GM23338 (cell line): ENCODE measurements at regions not wholly inside any gene's neighbourhood (a gene's known extent, or its start where the extent isn't known, plus 50 kb on each side); places are given as distances from the start of the nearest gene placed in this dataset.

Experiments
- ATAC-seq: fragments of 200-7000 bp; cut with Tn5 transposase; 3 replicates; pipeline ENCODE4 v1.9.1; 2020
- DNase-seq: peaks from one replicate; pipeline ENCODE4 v3.0.0-alpha.2; 2015; ENCODE audit warnings: low spot score
- H2AFZ ChIP-seq: fragments of 200-600 bp; sonication (generic); 2 replicates; pipeline ENCODE4 v1.8.0; 2016; ENCODE audit warnings: antibody characterized with exemption, mild to moderate bottlenecking, moderate library complexity
- H3F3A ChIP-seq: fragments of 200-600 bp; sonication (generic); replicated peaks from 2 replicates; pipeline ENCODE4 v1.8.0; 2017; ENCODE audit warnings: antibody characterized with exemption, mixed run types, low read depth
- H3K27ac ChIP-seq: fragments of 200-600 bp; sonication (generic); 2 replicates; pipeline ENCODE4 v1.6.1; 2016; ENCODE audit warnings: low read depth
- H3K27me3 ChIP-seq: fragments of 200-600 bp; sonication (generic); 2 replicates; pipeline ENCODE4 v1.8.0; 2016; ENCODE audit warnings: mild to moderate bottlenecking, mixed run types, moderate library complexity; ENCODE audit not compliant: insufficient read depth
- H3K36me3 ChIP-seq: fragments of 200-600 bp; sonication (generic); 2 replicates; pipeline ENCODE4 v1.8.0; 2016; ENCODE audit warnings: mild to moderate bottlenecking; ENCODE audit not compliant: insufficient read depth
- H3K4me1 ChIP-seq: fragments of 200-600 bp; sonication (generic); 2 replicates; pipeline ENCODE4 v1.8.0; 2016; ENCODE audit warnings: mild to moderate bottlenecking, moderate library complexity; ENCODE audit not compliant: insufficient read depth
- H3K4me2 ChIP-seq: fragments of 200-600 bp; sonication (generic); 2 replicates; pipeline ENCODE4 v1.7.1; 2017; ENCODE audit warnings: mixed run types
- H3K4me3 ChIP-seq: fragments of 200-600 bp; sonication (generic); 2 replicates; pipeline ENCODE4 v1.6.1; 2016; ENCODE audit warnings: mixed run types
- H3K79me2 ChIP-seq: fragments of 200-600 bp; sonication (generic); replicated peaks from 2 replicates; pipeline ENCODE4 v1.8.0; 2017; ENCODE audit warnings: mild to moderate bottlenecking; ENCODE audit not compliant: insufficient read depth
- H3K9me2 ChIP-seq: fragments of 200-600 bp; sonication (generic); 2 replicates; pipeline ENCODE4 v1.8.0; 2017; ENCODE audit not compliant: insufficient read depth
- H4K20me1 ChIP-seq: fragments of 200-600 bp; sonication (generic); replicated peaks from 2 replicates; pipeline ENCODE4 v1.8.0; 2017; ENCODE audit warnings: mild to moderate bottlenecking; ENCODE audit not compliant: insufficient read depth
- H3K27ac Mint-ChIP-seq: 2 replicates; pipeline ENCODE4 v1.8.0; 2020; ENCODE audit warnings: inconsistent platforms, mild to moderate bottlenecking, moderate library complexity, mixed read lengths
- H3K27me3 Mint-ChIP-seq: 3 replicates; pipeline ENCODE4 v1.8.0; 2022; ENCODE audit warnings: low read depth, mild to moderate bottlenecking, moderate library complexity, mixed read lengths, inconsistent platforms; ENCODE audit not compliant: insufficient read depth, poor library complexity
- H3K36me3 Mint-ChIP-seq: 3 replicates; pipeline ENCODE4 v1.8.0; 2021; ENCODE audit warnings: low read depth, mild to moderate bottlenecking, inconsistent platforms, moderate library complexity, mixed read lengths
- H3K4me1 Mint-ChIP-seq: 3 replicates; pipeline ENCODE4 v1.8.0; 2020; ENCODE audit warnings: mild to moderate bottlenecking, inconsistent platforms, mixed read lengths
- H3K4me3 Mint-ChIP-seq: 3 replicates; pipeline ENCODE4 v1.8.0; 2021; ENCODE audit warnings: moderate library complexity, mild to moderate bottlenecking, inconsistent platforms, mixed read lengths
- H3K9me3 Mint-ChIP-seq: 3 replicates; pipeline ENCODE4 v1.8.0; 2020; ENCODE audit warnings: moderate library complexity, mild to moderate bottlenecking, inconsistent platforms, mixed read lengths
- CREB1 ChIP-seq: fragments of 250-450 bp; sonication (Bioruptor Pico); IDR thresholded peaks from 2 replicates; pipeline ENCODE4 v1.5.0; 2020; ENCODE audit warnings: low read depth, mild to moderate bottlenecking, moderate library complexity
- EZH2 ChIP-seq: fragments of 200-600 bp; sonication (generic); IDR thresholded peaks from one replicate; pipeline ENCODE4 v1.8.0; 2017; ENCODE audit warnings: antibody characterized with exemption, mild to moderate bottlenecking, low read depth; ENCODE audit not compliant: unreplicated experiment
- EZH2phosphoT487 ChIP-seq: fragments of 200-600 bp; sonication (generic); IDR thresholded peaks from one replicate; pipeline ENCODE4 v1.8.1; 2018; ENCODE audit warnings: antibody characterized with exemption; ENCODE audit not compliant: unreplicated experiment
- NANOG ChIP-seq: IDR thresholded peaks from 2 replicates; pipeline ENCODE4 v1.6.1; 2016; ENCODE audit warnings: antibody characterized with exemption, borderline replicate concordance
- STAT1 ChIP-seq: IDR thresholded peaks from one replicate; pipeline ENCODE4 v1.6.1; 2016; ENCODE audit warnings: antibody characterized with exemption; ENCODE audit not compliant: unreplicated experiment
- ZNF114 ChIP-seq: fragments of 250-450 bp; sonication (Bioruptor Pico); IDR thresholded peaks from 2 replicates; pipeline ENCODE4 v1.5.0; 2020; ENCODE audit warnings: mild to moderate bottlenecking, moderate library complexity
- TF ChIP-seq, protein P1 (sequence below): fragments of 250-450 bp; sonication (Bioruptor Pico); IDR thresholded peaks from 2 replicates; pipeline ENCODE4 v1.5.0; 2020; ENCODE audit warnings: mild to moderate bottlenecking, moderate library complexity
- TF ChIP-seq, protein P2 (sequence below), 2 experiments: fragments of 200-600 bp in 1 of 2; sonication (generic) in 1 of 2; conservative IDR thresholded peaks; 2 replicates each; pipeline versions ENCODE4 v1.5.1 to v1.6.1; 2016 to 2017; ENCODE audit warnings: antibody characterized with exemption in 2 of 2, low read depth in 2 of 2, mild to moderate bottlenecking in 2 of 2, moderate library complexity in 1 of 2

GRCh38 chr4:154998284-154998683 lies 210.2 kb upstream of the NPY2R start (continued):
- TF ChIP-seq, protein P1, sequence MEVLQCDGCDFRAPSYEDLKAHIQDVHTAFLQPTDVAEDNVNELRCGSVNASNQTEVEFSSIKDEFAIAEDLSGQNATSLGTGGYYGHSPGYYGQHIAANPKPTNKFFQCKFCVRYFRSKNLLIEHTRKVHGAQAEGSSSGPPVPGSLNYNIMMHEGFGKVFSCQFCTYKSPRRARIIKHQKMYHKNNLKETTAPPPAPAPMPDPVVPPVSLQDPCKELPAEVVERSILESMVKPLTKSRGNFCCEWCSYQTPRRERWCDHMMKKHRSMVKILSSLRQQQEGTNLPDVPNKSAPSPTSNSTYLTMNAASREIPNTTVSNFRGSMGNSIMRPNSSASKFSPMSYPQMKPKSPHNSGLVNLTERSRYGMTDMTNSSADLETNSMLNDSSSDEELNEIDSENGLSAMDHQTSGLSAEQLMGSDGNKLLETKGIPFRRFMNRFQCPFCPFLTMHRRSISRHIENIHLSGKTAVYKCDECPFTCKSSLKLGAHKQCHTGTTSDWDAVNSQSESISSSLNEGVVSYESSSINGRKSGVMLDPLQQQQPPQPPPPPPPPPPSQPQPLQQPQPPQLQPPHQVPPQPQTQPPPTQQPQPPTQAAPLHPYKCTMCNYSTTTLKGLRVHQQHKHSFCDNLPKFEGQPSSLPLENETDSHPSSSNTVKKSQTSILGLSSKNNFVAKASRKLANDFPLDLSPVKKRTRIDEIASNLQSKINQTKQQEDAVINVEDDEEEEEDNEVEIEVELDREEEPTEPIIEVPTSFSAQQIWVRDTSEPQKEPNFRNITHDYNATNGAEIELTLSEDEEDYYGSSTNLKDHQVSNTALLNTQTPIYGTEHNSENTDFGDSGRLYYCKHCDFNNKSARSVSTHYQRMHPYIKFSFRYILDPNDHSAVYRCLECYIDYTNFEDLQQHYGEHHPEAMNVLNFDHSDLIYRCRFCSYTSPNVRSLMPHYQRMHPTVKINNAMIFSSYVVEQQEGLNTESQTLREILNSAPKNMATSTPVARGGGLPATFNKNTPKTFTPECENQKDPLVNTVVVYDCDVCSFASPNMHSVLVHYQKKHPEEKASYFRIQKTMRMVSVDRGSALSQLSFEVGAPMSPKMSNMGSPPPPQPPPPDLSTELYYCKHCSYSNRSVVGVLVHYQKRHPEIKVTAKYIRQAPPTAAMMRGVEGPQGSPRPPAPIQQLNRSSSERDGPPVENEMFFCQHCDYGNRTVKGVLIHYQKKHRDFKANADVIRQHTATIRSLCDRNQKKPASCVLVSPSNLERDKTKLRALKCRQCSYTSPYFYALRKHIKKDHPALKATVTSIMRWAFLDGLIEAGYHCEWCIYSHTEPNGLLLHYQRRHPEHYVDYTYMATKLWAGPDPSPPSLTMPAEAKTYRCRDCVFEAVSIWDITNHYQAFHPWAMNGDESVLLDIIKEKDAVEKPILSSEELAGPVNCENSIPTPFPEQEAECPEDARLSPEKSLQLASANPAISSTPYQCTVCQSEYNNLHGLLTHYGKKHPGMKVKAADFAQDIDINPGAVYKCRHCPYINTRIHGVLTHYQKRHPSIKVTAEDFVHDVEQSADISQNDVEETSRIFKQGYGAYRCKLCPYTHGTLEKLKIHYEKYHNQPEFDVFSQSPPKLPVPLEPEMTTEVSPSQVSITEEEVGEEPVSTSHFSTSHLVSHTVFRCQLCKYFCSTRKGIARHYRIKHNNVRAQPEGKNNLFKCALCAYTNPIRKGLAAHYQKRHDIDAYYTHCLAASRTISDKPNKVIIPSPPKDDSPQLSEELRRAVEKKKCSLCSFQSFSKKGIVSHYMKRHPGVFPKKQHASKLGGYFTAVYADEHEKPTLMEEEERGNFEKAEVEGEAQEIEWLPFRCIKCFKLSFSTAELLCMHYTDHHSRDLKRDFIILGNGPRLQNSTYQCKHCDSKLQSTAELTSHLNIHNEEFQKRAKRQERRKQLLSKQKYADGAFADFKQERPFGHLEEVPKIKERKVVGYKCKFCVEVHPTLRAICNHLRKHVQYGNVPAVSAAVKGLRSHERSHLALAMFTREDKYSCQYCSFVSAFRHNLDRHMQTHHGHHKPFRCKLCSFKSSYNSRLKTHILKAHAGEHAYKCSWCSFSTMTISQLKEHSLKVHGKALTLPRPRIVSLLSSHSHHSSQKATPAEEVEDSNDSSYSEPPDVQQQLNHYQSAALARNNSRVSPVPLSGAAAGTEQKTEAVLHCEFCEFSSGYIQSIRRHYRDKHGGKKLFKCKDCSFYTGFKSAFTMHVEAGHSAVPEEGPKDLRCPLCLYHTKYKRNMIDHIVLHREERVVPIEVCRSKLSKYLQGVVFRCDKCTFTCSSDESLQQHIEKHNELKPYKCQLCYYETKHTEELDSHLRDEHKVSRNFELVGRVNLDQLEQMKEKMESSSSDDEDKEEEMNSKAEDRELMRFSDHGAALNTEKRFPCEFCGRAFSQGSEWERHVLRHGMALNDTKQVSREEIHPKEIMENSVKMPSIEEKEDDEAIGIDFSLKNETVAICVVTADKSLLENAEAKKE, result no peak
- TF ChIP-seq NANOG, result no peak

GRCh38 chr4:154998773-154999172 lies 209.7 kb upstream of the NPY2R start:
- no peaks in the 10 kb centered on the region for H3K9me2 ChIP-seq
- no peaks in the 10 kb centered on the region for H3K79me2 ChIP-seq
- no peak overlapping the region for H3K4me3 ChIP-seq
- no peaks in the 10 kb centered on the region for H3K4me1 ChIP-seq
- Mint-ChIP-seq H3K36me3 (no peaks in the 10 kb centered on the region), H3K27me3 (no peaks in the 10 kb centered on the region), H3K4me1 (no peaks in the 10 kb centered on the region), H3K27ac (no peak overlapping the region), H3K4me3 (no peak overlapping the region), H3K9me3 (no peaks in the 10 kb centered on the region)
- no peak overlapping the region for H3K27ac ChIP-seq
- H2AFZ ChIP-seq, result no peak overlapping the region
- no peaks in the 10 kb centered on the region for H4K20me1 ChIP-seq
- no peak for ATAC-seq
- H3F3A ChIP-seq, result no peaks in the 10 kb centered on the region
- H3K27me3 ChIP-seq, result no peaks in the 10 kb centered on the region
- H3K4me2 ChIP-seq, result no peak overlapping the region
- no peak for DNase-seq
- H3K36me3 ChIP-seq, result no peaks in the 10 kb centered on the region
- no peak for TF ChIP-seq EZH2phosphoT487
- TF ChIP-seq EZH2, result no peak
- TF ChIP-seq, protein P1, result no peak
- TF ChIP-seq ZNF114 (CRISPR knock-in tag), result no peak
- TF ChIP-seq, protein P2, sequence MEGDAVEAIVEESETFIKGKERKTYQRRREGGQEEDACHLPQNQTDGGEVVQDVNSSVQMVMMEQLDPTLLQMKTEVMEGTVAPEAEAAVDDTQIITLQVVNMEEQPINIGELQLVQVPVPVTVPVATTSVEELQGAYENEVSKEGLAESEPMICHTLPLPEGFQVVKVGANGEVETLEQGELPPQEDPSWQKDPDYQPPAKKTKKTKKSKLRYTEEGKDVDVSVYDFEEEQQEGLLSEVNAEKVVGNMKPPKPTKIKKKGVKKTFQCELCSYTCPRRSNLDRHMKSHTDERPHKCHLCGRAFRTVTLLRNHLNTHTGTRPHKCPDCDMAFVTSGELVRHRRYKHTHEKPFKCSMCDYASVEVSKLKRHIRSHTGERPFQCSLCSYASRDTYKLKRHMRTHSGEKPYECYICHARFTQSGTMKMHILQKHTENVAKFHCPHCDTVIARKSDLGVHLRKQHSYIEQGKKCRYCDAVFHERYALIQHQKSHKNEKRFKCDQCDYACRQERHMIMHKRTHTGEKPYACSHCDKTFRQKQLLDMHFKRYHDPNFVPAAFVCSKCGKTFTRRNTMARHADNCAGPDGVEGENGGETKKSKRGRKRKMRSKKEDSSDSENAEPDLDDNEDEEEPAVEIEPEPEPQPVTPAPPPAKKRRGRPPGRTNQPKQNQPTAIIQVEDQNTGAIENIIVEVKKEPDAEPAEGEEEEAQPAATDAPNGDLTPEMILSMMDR (conservative IDR thresholded peaks at IDR 0.05; ENCODE audit: low read depth in 2 of 2), result no peak
- TF ChIP-seq NANOG, result no peak
- no peak for TF ChIP-seq CREB1 (CRISPR knock-in tag)
- TF ChIP-seq STAT1, result no peak
